ENCODE measurements at regions not wholly inside any gene's neighbourhood (a gene's known extent, or its start where the extent isn't known, plus 50 kb on each side); places are given as distances from the start of the nearest gene placed in this dataset.

DNA sequence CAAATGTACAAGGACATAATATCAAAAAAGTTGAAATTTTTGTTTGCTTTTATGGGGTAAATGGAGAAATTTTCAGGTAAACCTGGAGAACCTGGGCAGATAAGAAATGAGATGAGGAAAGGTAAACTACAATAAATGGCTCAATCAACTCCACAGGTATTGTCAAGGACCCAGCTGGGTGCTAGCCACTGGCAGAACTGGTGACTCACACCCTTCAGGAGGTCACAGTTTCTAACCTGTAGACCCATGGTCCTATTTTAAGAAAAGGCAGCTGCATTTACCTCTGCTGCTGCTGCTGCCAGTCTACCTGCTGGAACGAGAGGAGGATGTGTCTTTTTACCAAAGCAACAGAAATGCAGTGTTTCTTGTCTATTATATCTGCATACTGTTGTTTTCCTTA lies 226.6 kb downstream of the ALG10B start:
- TF ChIP-seq, protein P1, sequence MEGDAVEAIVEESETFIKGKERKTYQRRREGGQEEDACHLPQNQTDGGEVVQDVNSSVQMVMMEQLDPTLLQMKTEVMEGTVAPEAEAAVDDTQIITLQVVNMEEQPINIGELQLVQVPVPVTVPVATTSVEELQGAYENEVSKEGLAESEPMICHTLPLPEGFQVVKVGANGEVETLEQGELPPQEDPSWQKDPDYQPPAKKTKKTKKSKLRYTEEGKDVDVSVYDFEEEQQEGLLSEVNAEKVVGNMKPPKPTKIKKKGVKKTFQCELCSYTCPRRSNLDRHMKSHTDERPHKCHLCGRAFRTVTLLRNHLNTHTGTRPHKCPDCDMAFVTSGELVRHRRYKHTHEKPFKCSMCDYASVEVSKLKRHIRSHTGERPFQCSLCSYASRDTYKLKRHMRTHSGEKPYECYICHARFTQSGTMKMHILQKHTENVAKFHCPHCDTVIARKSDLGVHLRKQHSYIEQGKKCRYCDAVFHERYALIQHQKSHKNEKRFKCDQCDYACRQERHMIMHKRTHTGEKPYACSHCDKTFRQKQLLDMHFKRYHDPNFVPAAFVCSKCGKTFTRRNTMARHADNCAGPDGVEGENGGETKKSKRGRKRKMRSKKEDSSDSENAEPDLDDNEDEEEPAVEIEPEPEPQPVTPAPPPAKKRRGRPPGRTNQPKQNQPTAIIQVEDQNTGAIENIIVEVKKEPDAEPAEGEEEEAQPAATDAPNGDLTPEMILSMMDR (IDR thresholded peaks at IDR 0.05; ENCODE audit: low read depth, low read length): no peak
- TF ChIP-seq POLR2A (IDR thresholded peaks at IDR 0.05; ENCODE audit: extremely low read depth, insufficient read length): no peak
